ENCODE measurements at regions not wholly inside any gene's neighbourhood (a gene's known extent, or its start where the extent isn't known, plus 50 kb on each side); places are given as distances from the start of the nearest gene placed in this dataset.

- no peaks in the 10 kb centered on the region for H3K36me3 ChIP-seq
- H3K4me3 ChIP-seq: no peak overlapping the region
- DNase-seq: no peak
- H3K9me3 ChIP-seq: no peaks in the 10 kb centered on the region
- H3K4me1 ChIP-seq: no peaks in the 10 kb centered on the region
- TF ChIP-seq CTCF (IDR thresholded peaks at IDR 0.05): no peak
- TF ChIP-seq POLR2A (IDR thresholded peaks at IDR 0.05): no peak
- no peak overlapping the region for H3K27ac ChIP-seq
- intact Hi-C loops (cut with DNase I; ENCODE audit: low total_unique reads): no loop called here
- no peaks in the 10 kb centered on the region for H3K27me3 ChIP-seq
Measured at GRCh38 chr12:85568395-85569103, 267.7 kb downstream of the RASSF9 start.

DNA sequence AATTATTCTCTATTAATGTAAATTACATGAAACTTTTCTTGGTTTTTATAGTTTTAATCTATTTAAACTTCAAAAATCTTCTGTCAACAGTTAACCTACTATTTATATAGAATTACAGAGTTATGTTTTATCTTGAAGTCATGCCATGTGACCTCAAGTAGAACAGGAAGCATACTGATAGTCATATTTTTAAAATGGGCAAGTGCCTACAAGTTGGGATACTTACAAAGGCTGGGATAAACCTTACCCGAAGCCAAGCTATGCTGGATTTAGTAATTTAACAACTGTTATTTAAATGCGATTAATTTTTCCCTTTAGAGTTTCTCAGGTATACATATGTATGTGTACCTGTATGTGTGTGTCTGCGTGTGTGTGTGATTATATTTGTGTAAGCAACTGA, 266.9 kb downstream of the RASSF9 start:
- Histone ChIP-seq H3K36me3 (no peaks in the 10 kb centered on the region), H3K9me3 (no peaks in the 10 kb centered on the region), H3K27me3 (no peaks in the 10 kb centered on the region), H3K27ac (no peak overlapping the region), H3K4me1 (no peaks in the 10 kb centered on the region), H3K4me3 (no peak overlapping the region)
- intact Hi-C loops (cut with DNase I; ENCODE audit: low total_unique reads): no loop called here
- DNase-seq: no peak
- TF ChIP-seq CTCF (IDR thresholded peaks at IDR 0.05) (no peak), POLR2A (IDR thresholded peaks at IDR 0.05) (no peak)

DNA sequence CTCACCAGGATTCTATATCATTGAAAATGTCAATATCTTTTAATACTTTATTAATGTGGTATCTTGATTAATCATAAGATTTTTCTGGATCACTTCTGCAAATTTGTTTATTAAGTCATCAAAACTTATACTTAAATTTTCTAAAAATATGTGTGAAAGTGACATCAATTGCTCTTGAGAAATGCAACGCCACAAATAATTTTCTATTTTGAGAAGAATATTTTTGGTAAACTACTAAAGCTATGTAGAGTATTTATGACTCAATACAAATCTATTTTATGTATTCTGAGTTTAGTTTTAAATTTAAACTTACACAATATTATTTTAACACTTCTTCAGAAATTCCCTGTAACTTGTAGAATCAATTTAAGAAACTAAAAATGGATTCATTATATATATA, 263.3 kb downstream of the RASSF9 start:
- intact Hi-C loops (cut with DNase I; ENCODE audit: low total_unique reads): no loop called here
- Histone ChIP-seq H3K4me1 (no peaks in the 10 kb centered on the region), H3K27ac (no peak overlapping the region), H3K36me3 (no peaks in the 10 kb centered on the region), H3K4me3 (no peak overlapping the region), H3K27me3 (no peaks in the 10 kb centered on the region), H3K9me3 (no peaks in the 10 kb centered on the region)
- TF ChIP-seq POLR2A (IDR thresholded peaks at IDR 0.05) (no peak), CTCF (IDR thresholded peaks at IDR 0.05) (no peak)
- no peak for DNase-seq

DNA sequence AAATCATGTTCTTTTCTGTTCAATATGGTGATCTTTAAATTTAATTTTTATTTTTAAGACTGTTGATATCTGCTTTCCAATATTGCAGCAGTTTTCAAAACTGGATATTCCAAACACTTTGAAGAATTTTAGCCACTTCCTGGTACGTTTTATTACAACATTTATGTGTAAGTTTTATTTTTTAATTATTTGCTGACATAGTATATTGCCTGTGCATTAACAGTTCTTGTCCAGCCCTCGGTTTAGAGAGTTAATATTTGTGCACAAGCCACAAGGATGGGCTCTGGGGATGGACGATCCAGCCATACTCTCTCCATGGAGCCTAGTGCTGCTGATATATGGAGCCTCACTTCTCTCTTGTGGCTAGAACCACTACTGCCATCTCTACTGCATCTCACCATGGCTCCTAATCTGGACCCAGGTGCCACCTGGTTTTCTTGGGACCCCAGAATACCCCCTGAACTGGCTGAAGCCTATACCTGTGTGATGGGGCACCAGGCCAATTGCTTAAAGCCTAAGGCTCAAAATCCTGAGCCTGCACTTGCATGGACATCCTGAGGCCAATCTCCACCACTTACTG, 262.5 kb downstream of the RASSF9 start:
- H3K27ac ChIP-seq: no peak overlapping the region
- DNase-seq: no peak

More for the DNA sequence above, 262.5 kb downstream of the RASSF9 start:
- TF ChIP-seq CTCF (IDR thresholded peaks at IDR 0.05) (no peak), POLR2A (IDR thresholded peaks at IDR 0.05) (no peak)
- no peaks in the 10 kb centered on the region for H3K4me1 ChIP-seq
- H3K9me3 ChIP-seq: no peaks in the 10 kb centered on the region
- no peak overlapping the region for H3K4me3 ChIP-seq
- no peaks in the 10 kb centered on the region for H3K36me3 ChIP-seq
- no peaks in the 10 kb centered on the region for H3K27me3 ChIP-seq
- intact Hi-C loops (cut with DNase I; ENCODE audit: low total_unique reads): no loop called here
